Liver (tissue), 8 donors: ENCODE measurements at regions not wholly inside any gene's neighbourhood (a gene's known extent, or its start where the extent isn't known, plus 50 kb on each side); places are given as distances from the start of the nearest gene placed in this dataset.

ENCODE experiments used
- DNase-seq: peaks from one replicate; pipeline ENCODE4 v3.0.0-alpha.2; 2017; ENCODE audit warnings: low spot score
- H3K27ac ChIP-seq, 2 donors: one replicate each; pipeline ENCODE4 v1.7.0; 2013; ENCODE audit warnings: inconsistent platforms in 2 of 2, low read length in 2 of 2, control low read depth in 1 of 2, low read depth in 1 of 2, mild to moderate bottlenecking in 1 of 2
- H3K27me3 ChIP-seq, 4 donors: one replicate each; pipeline versions ENCODE4 v1.6.1 to v1.7.0; 2013; ENCODE audit warnings: low read length in 3 of 4, inconsistent platforms in 1 of 4, mild to moderate bottlenecking in 1 of 4, moderate library complexity in 1 of 4; ENCODE audit not compliant: control insufficient read depth in 4 of 4, insufficient read depth in 4 of 4
- H3K36me3 ChIP-seq, 4 donors: one replicate each; pipeline versions ENCODE4 v1.6.1 to v1.7.0; 2013; ENCODE audit warnings: low read length in 3 of 4, mild to moderate bottlenecking in 3 of 4, low read depth in 1 of 4, moderate library complexity in 1 of 4; ENCODE audit not compliant: control insufficient read depth in 4 of 4, insufficient read depth in 3 of 4
- H3K4me1 ChIP-seq, 4 donors: one replicate each; pipeline versions ENCODE4 v1.6.1 to v1.7.0; 2013; ENCODE audit warnings: low read length in 3 of 4, mild to moderate bottlenecking in 3 of 4, moderate library complexity in 1 of 4; ENCODE audit not compliant: control insufficient read depth in 4 of 4, insufficient read depth in 4 of 4
- H3K4me3 ChIP-seq, 3 donors: one replicate each; pipeline versions ENCODE4 v1.6.1 to v1.7.0; 2013; ENCODE audit warnings: low read length in 3 of 3, control low read depth in 1 of 3, low read depth in 1 of 3, mild to moderate bottlenecking in 1 of 3
- H3K9ac ChIP-seq, 2 donors: one replicate each; pipeline ENCODE4 v1.7.0; 2013; ENCODE audit warnings: low read length in 2 of 2, mild to moderate bottlenecking in 2 of 2, moderate library complexity in 2 of 2, control low read depth in 1 of 2, low read depth in 1 of 2
- H3K9me3 ChIP-seq, 4 donors: one replicate each; pipeline versions ENCODE4 v1.6.1 to v1.7.0; 2013; ENCODE audit warnings: low read length in 3 of 4; ENCODE audit not compliant: control insufficient read depth in 4 of 4
- FOXA2 ChIP-seq: IDR thresholded peaks from 2 replicates; pipeline ENCODE4 v1.6.1; 2016; ENCODE audit warnings: antibody characterized with exemption
- GABPA ChIP-seq, 2 donors: IDR thresholded peaks in 1 of 2; conservative IDR thresholded peaks in 1 of 2; 2 replicates each; pipeline ENCODE4 v1.6.1; 2016; ENCODE audit warnings: antibody characterized with exemption in 2 of 2, mild to moderate bottlenecking in 1 of 2, moderate library complexity in 1 of 2
- HNF4A ChIP-seq, 2 donors: conservative IDR thresholded peaks; 2 replicates each; pipeline ENCODE4 v1.6.1; 2016; ENCODE audit warnings: antibody characterized with exemption in 2 of 2, mild to moderate bottlenecking in 2 of 2
- HNF4G ChIP-seq: IDR thresholded peaks from 2 replicates; pipeline ENCODE4 v1.6.1; 2016; ENCODE audit warnings: antibody characterized with exemption
- JUND ChIP-seq, 2 donors: IDR thresholded peaks; 2 replicates each; pipeline ENCODE4 v1.6.1; 2016; ENCODE audit warnings: antibody characterized with exemption in 2 of 2
- NR2F2 ChIP-seq: IDR thresholded peaks from 2 replicates; pipeline ENCODE4 v1.6.1; 2016; ENCODE audit warnings: antibody characterized with exemption
- RAD21 ChIP-seq, 2 donors: IDR thresholded peaks; 2 replicates each; pipeline ENCODE4 v1.6.1; 2016; ENCODE audit warnings: antibody characterized with exemption in 2 of 2, mild to moderate bottlenecking in 2 of 2
- RXRA ChIP-seq, 2 donors: IDR thresholded peaks; 2 replicates each; pipeline ENCODE4 v1.6.1; 2017 to 2018; ENCODE audit warnings: antibody characterized with exemption in 2 of 2, mild to moderate bottlenecking in 1 of 2
- SP1 ChIP-seq: IDR thresholded peaks from 2 replicates; pipeline ENCODE4 v1.6.1; 2018; ENCODE audit warnings: antibody characterized with exemption, mild to moderate bottlenecking
- TAF1 ChIP-seq: conservative IDR thresholded peaks from 2 replicates; pipeline ENCODE4 v1.6.1; 2016; ENCODE audit warnings: antibody characterized with exemption, mild to moderate bottlenecking
- YY1 ChIP-seq: IDR thresholded peaks from 2 replicates; pipeline ENCODE4 v1.6.1; 2016; ENCODE audit warnings: antibody characterized with exemption, mild to moderate bottlenecking
- WGBS: extraction: QIAGEN DNeasy Blood & Tissue Kit; methylation state at CpG from one replicate; pipeline ENCODE4 v1.1.7; 2013; 5-methylcytosine and 5-hydroxymethylcytosine counted together
- TF ChIP-seq, protein P1 (sequence below): fragments of 150-350 bp; IDR thresholded peaks from 2 replicates; pipeline ENCODE4 v1.5.1; 2017; ENCODE audit warnings: improper control_type of control experiment, low read depth, low read length; ENCODE audit not compliant: missing input control
- TF ChIP-seq, protein P2 (sequence below): IDR thresholded peaks from 2 replicates; pipeline ENCODE4 v1.6.1; 2016; ENCODE audit warnings: antibody characterized with exemption
- TF ChIP-seq, protein P3 (sequence below): IDR thresholded peaks from 2 replicates; pipeline ENCODE4 v1.6.1; 2016; ENCODE audit warnings: antibody characterized with exemption, mild to moderate bottlenecking
- TF ChIP-seq, protein P4 (sequence below): IDR thresholded peaks from 2 replicates; pipeline ENCODE4 v1.6.1; 2016; ENCODE audit warnings: antibody characterized with exemption
- donor health status: healthy.
- donor health status: healthy.
- donor health status: healthy.
- donor health status: healthy.
- donor health status: healthy.

DNA sequence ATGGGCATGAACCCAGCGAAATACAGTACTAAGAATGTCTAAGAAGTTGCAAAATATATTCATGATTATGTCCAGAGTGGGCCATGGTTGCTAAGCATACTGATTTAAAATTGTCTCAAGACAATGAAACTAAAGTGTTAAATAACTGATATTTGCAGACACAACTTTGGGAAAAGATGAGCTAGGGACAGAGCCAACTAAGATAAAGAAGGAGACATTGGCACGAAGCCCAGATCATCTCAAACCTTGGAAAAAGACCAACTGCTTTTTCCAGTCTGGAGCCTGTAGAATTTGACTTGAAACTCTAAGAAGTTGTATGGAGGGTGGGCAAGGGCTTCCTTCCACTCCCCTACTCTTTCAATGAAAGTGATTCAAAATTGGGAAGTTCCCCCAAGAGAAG, 108.5 kb upstream of the GLRA2 start:
- no peak for DNase-seq
- Histone ChIP-seq H3K4me3 (no peak overlapping the region), H3K9ac (no peak overlapping the region), H3K9me3 (no peaks in the 10 kb centered on the region), H3K27ac (no peak overlapping the region), H3K36me3 (no peaks in the 10 kb centered on the region), H3K27me3 (peaks cover 0 to 2% (median 0%) of the 10 kb centered on the region in 4 donors), H3K4me1 (no peaks in the 10 kb centered on the region)
- TF ChIP-seq SP1 (no peak), RAD21 (IDR thresholded peaks at IDR 0.05) (no peak), RXRA (IDR thresholded peaks at IDR 0.05) (no peak), TAF1 (no peak), NR2F2 (no peak), FOXA2 (no peak), GABPA (IDR thresholded peaks at IDR 0.05 in 1 of 2, conservative IDR thresholded peaks at IDR 0.05 in 1 of 2) (no peak), JUND (IDR thresholded peaks at IDR 0.05) (no peak)
- TF ChIP-seq, protein P1, sequence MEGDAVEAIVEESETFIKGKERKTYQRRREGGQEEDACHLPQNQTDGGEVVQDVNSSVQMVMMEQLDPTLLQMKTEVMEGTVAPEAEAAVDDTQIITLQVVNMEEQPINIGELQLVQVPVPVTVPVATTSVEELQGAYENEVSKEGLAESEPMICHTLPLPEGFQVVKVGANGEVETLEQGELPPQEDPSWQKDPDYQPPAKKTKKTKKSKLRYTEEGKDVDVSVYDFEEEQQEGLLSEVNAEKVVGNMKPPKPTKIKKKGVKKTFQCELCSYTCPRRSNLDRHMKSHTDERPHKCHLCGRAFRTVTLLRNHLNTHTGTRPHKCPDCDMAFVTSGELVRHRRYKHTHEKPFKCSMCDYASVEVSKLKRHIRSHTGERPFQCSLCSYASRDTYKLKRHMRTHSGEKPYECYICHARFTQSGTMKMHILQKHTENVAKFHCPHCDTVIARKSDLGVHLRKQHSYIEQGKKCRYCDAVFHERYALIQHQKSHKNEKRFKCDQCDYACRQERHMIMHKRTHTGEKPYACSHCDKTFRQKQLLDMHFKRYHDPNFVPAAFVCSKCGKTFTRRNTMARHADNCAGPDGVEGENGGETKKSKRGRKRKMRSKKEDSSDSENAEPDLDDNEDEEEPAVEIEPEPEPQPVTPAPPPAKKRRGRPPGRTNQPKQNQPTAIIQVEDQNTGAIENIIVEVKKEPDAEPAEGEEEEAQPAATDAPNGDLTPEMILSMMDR, result no peak
- TF ChIP-seq, protein P2, sequence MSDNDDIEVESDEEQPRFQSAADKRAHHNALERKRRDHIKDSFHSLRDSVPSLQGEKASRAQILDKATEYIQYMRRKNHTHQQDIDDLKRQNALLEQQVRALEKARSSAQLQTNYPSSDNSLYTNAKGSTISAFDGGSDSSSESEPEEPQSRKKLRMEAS, result no peak
- WGBS, result 37% methylated on average over 2 of the region's 2 CpGs

DNA sequence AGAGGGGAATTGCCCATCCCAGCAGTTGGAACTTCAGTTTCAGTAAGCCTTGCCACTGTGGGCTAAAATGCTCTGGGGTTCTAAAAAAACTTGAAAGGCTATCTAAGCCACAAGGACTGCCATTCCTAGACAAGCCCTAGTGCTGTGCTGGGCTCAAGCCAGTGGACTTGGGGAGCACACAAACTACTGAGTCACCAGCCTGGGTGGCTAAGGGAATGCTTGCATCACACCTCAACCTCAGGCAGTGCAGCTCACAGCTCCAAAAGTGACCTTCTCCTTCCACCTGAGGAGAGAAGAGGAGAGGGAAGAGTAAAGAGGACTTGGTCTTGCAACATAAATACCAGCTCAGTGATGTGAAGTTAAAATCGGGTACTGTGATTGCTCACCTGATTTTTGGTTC, 116.7 kb upstream of the GLRA2 start:
- H3K4me1 ChIP-seq, result no peaks in the 10 kb centered on the region
- H3K4me3 ChIP-seq, result no peak overlapping the region
- peaks cover 0 to 2% (median 0%) of the 10 kb centered on the region in 4 donors for H3K9me3 ChIP-seq
- WGBS, result 59% methylated on average over 1 of the region's 1 CpG
- no peak overlapping the region for H3K9ac ChIP-seq
- DNase-seq, result no peak
- H3K27ac ChIP-seq, result no peak overlapping the region
- H3K27me3 ChIP-seq, result peaks cover 0 to 5% (median 0%) of the 10 kb centered on the region in 4 donors
- TF ChIP-seq YY1, result no peak
- TF ChIP-seq, protein P3, sequence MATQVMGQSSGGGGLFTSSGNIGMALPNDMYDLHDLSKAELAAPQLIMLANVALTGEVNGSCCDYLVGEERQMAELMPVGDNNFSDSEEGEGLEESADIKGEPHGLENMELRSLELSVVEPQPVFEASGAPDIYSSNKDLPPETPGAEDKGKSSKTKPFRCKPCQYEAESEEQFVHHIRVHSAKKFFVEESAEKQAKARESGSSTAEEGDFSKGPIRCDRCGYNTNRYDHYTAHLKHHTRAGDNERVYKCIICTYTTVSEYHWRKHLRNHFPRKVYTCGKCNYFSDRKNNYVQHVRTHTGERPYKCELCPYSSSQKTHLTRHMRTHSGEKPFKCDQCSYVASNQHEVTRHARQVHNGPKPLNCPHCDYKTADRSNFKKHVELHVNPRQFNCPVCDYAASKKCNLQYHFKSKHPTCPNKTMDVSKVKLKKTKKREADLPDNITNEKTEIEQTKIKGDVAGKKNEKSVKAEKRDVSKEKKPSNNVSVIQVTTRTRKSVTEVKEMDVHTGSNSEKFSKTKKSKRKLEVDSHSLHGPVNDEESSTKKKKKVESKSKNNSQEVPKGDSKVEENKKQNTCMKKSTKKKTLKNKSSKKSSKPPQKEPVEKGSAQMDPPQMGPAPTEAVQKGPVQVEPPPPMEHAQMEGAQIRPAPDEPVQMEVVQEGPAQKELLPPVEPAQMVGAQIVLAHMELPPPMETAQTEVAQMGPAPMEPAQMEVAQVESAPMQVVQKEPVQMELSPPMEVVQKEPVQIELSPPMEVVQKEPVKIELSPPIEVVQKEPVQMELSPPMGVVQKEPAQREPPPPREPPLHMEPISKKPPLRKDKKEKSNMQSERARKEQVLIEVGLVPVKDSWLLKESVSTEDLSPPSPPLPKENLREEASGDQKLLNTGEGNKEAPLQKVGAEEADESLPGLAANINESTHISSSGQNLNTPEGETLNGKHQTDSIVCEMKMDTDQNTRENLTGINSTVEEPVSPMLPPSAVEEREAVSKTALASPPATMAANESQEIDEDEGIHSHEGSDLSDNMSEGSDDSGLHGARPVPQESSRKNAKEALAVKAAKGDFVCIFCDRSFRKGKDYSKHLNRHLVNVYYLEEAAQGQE, result no peak
- no peak for TF ChIP-seq NR2F2
- no peak for TF ChIP-seq HNF4A (conservative IDR thresholded peaks at IDR 0.05)
- TF ChIP-seq, protein P4, sequence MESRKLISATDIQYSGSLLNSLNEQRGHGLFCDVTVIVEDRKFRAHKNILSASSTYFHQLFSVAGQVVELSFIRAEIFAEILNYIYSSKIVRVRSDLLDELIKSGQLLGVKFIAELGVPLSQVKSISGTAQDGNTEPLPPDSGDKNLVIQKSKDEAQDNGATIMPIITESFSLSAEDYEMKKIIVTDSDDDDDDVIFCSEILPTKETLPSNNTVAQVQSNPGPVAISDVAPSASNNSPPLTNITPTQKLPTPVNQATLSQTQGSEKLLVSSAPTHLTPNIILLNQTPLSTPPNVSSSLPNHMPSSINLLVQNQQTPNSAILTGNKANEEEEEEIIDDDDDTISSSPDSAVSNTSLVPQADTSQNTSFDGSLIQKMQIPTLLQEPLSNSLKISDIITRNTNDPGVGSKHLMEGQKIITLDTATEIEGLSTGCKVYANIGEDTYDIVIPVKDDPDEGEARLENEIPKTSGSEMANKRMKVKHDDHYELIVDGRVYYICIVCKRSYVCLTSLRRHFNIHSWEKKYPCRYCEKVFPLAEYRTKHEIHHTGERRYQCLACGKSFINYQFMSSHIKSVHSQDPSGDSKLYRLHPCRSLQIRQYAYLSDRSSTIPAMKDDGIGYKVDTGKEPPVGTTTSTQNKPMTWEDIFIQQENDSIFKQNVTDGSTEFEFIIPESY, result no peak
- no peak for TF ChIP-seq RAD21 (IDR thresholded peaks at IDR 0.05)
- TF ChIP-seq RXRA (IDR thresholded peaks at IDR 0.05), result no peak
- TF ChIP-seq HNF4G, result no peak
- no peak for TF ChIP-seq FOXA2
- TF ChIP-seq, protein P2, result no peak
- TF ChIP-seq GABPA (IDR thresholded peaks at IDR 0.05 in 1 of 2, conservative IDR thresholded peaks at IDR 0.05 in 1 of 2), result no peak
- no peaks in the 10 kb centered on the region for H3K36me3 ChIP-seq
